Esophagus squamous epithelium (tissue), 5 donors: ENCODE measurements at regions not wholly inside any gene's neighbourhood (a gene's known extent, or its start where the extent isn't known, plus 50 kb on each side); places are given as distances from the start of the nearest gene placed in this dataset.
"Not testable (repeated sequence)": the region's sequence is repeated elsewhere in the genome, so short reads cannot be mapped to it uniquely, and the experiment has no call there.

Experiments used
- DNase-seq: peaks from one replicate; lab custom pipeline; 2025; lab: John Stamatoyannopoulos, UW
- H3K27ac ChIP-seq, 4 donors: fragments of 200-600 bp; sonication (generic); one replicate each; pipeline ENCODE4 v1.5.1; 2016 to 2019; ENCODE audit warnings: mild to moderate bottlenecking in 1 of 4
- H3K27me3 ChIP-seq, 4 donors: fragments of 200-600 bp; sonication (generic); 1 replicate in 3 of 4; 2 replicates in 1 of 4; pipeline versions ENCODE4 v1.5.1 to v1.6.0; 2017 to 2021; ENCODE audit warnings: antibody characterized with exemption in 1 of 4
- H3K36me3 ChIP-seq, 3 donors: fragments of 200-600 bp; sonication (generic); one replicate each; pipeline ENCODE4 v1.5.1; 2016 to 2019
- H3K4me1 ChIP-seq, 3 donors: fragments of 200-600 bp; sonication (generic); one replicate each; pipeline ENCODE4 v1.5.1; 2017 to 2019
- H3K4me3 ChIP-seq, 4 donors: fragments of 200-600 bp; sonication (generic); 1 replicate in 3 of 4; 2 replicates in 1 of 4; pipeline ENCODE4 v1.5.1; 2016 to 2019; ENCODE audit warnings: mild to moderate bottlenecking in 2 of 4, moderate library complexity in 1 of 4
- H3K9me3 ChIP-seq, 3 donors: fragments of 200-600 bp; sonication (generic); one replicate each; pipeline ENCODE4 v1.5.1; 2016 to 2019
- POLR2A ChIP-seq, 4 donors: fragments of 450-650 bp; IDR thresholded peaks; one replicate each; pipeline ENCODE4 v1.6.1; 2017; ENCODE audit warnings: antibody characterized with exemption in 4 of 4, mild to moderate bottlenecking in 4 of 4, moderate library complexity in 3 of 4
- WGBS, 2 donors: methylation state at CpG; one replicate each; pipeline ENCODE4 v1.1.5; 2018; 5-methylcytosine and 5-hydroxymethylcytosine counted together
- intact Hi-C: fragments of 100-400 bp; cut with DNase I; formaldehyde crosslinking; loops from one replicate; pipeline ENCODE4 v1.15.0; 2022
- TF ChIP-seq, protein P1 (sequence below), 6 experiments: fragments of 450-650 bp in 4 of 6; fragments of 200-600 bp in 2 of 6; sonication (generic) in 2 of 6; IDR thresholded peaks; one replicate each; pipeline ENCODE4 v1.5.1; 2016 to 2019; ENCODE audit warnings: antibody characterized with exemption in 6 of 6, mild to moderate bottlenecking in 4 of 6, moderate library complexity in 4 of 6
- donor health status: DM: yes; HTN: yes; CAD: no.

DNA sequence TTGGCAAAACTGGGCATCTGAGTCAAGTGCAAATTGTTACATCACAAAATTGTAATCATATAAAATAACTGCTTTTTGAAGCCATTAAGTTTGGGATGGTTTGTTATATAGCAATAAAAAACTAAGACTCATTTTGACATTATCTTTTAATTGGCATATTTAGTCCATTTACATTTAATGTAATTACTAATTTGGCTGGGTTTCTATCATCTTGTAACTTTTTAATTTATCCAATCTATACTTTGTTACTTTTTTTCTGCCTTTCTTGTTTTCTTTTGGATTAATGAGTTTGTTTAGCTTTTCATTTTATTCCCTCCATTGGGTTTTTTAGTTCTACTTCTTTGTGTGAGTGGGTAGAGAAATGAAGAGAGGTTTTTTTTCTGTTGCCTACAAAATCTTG is 76.3 kb downstream of the DRAM2 start:
- DNase-seq: no peak
- Histone ChIP-seq H3K4me3 (no peak overlapping the region), H3K36me3 (no peaks in the 10 kb centered on the region), H3K9me3 (peaks cover 0 to 25% (median 0%) of the 10 kb centered on the region in 3 donors), H3K4me1 (no peaks in the 10 kb centered on the region), H3K27ac (no peak overlapping the region), H3K27me3 (no peaks in the 10 kb centered on the region)
- intact Hi-C loops: no loop called here
- no peak for TF ChIP-seq POLR2A (IDR thresholded peaks at IDR 0.05)
- TF ChIP-seq, protein P1, sequence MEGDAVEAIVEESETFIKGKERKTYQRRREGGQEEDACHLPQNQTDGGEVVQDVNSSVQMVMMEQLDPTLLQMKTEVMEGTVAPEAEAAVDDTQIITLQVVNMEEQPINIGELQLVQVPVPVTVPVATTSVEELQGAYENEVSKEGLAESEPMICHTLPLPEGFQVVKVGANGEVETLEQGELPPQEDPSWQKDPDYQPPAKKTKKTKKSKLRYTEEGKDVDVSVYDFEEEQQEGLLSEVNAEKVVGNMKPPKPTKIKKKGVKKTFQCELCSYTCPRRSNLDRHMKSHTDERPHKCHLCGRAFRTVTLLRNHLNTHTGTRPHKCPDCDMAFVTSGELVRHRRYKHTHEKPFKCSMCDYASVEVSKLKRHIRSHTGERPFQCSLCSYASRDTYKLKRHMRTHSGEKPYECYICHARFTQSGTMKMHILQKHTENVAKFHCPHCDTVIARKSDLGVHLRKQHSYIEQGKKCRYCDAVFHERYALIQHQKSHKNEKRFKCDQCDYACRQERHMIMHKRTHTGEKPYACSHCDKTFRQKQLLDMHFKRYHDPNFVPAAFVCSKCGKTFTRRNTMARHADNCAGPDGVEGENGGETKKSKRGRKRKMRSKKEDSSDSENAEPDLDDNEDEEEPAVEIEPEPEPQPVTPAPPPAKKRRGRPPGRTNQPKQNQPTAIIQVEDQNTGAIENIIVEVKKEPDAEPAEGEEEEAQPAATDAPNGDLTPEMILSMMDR (IDR thresholded peaks at IDR 0.05): no peak

DNA sequence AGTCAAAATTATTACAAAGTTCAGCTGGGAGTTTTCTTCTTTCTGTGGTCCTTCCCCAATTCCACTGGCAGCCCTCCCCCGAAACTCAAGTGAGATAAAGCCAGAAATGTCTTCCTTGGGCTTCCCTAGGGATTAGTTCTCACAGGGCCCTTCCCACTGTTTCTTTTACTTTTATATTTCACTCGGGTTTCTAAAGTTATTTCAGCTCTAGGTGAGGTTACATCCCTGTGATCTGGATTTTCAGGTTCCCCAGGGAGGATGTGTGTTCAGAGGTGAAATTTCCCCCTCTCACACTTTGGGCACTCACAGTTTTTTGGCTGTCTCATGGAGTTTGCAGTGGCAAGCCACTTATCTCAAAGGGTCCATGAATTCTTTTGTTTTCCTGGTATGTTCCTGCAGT is 77.3 kb downstream of the DRAM2 start:
- no peaks in the 10 kb centered on the region for H3K4me1 ChIP-seq
- no peaks in the 10 kb centered on the region for H3K36me3 ChIP-seq
- intact Hi-C loops: no loop called here
- DNase-seq: no peak
- H3K9me3 ChIP-seq: peaks cover 0 to 18% (median 0%) of the 10 kb centered on the region in 3 donors
- H3K27me3 ChIP-seq: no peaks in the 10 kb centered on the region
- 49 to 57% methylated on average over 2 of the region's 2 CpGs for WGBS, 2 donors
- H3K27ac ChIP-seq: no peak overlapping the region
- no peak overlapping the region for H3K4me3 ChIP-seq
- no peak for TF ChIP-seq POLR2A (IDR thresholded peaks at IDR 0.05)
- TF ChIP-seq, protein P1 (IDR thresholded peaks at IDR 0.05): no peak

DNA sequence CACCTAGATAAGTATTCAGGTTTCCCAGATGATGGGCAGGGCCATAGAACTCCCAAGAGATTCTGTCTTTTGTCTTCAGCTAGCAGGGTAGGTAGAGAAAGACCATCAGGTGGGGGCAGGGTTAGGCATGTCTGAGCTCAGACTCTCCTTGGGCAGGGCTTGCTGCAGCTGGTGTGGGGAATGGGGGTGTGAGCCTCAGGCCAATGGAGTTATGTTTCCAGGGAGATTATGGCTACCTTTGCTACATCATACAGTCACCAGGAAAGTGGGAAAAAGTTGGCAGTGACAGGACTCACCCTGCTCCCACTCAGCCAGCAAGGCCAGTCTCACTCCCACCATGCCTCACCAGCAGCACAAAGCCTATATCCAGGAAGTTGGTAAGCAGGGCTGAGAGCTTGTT is 77.8 kb downstream of the DRAM2 start:
- Histone ChIP-seq H3K4me3 (no peak overlapping the region), H3K27me3 (no peaks in the 10 kb centered on the region), H3K4me1 (no peaks in the 10 kb centered on the region), H3K27ac (no peak overlapping the region), H3K36me3 (no peaks in the 10 kb centered on the region), H3K9me3 (peaks cover 0 to 18% (median 0%) of the 10 kb centered on the region in 3 donors)
- TF ChIP-seq, protein P1 (IDR thresholded peaks at IDR 0.05): no peak
- no peak for TF ChIP-seq POLR2A (IDR thresholded peaks at IDR 0.05)
- DNase-seq: no peak
- intact Hi-C loops: no loop called here

DNA sequence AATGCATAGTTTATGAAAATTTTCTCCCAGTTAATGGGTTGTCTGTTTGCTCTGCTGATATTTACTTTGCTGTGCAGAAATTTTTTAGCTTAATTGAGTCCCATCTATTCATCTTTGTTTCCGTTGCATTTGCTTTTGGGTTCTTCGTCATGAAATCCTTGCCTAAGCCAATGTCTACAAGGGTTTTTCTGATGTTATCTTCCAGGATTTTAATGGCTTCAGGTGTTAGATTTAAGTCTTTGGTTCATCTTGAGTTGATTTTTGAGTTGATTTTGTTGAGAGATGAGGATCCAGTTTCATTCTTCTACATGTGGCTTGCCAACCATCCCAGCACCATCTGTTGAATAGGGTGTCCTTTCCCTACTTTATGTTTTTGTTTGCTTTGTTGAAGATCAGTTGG is 85.2 kb downstream of the DRAM2 start:
- TF ChIP-seq, protein P1 (IDR thresholded peaks at IDR 0.05): no peak
- no peak for TF ChIP-seq POLR2A (IDR thresholded peaks at IDR 0.05)
- H3K4me1 ChIP-seq: no peaks in the 10 kb centered on the region

DNA sequence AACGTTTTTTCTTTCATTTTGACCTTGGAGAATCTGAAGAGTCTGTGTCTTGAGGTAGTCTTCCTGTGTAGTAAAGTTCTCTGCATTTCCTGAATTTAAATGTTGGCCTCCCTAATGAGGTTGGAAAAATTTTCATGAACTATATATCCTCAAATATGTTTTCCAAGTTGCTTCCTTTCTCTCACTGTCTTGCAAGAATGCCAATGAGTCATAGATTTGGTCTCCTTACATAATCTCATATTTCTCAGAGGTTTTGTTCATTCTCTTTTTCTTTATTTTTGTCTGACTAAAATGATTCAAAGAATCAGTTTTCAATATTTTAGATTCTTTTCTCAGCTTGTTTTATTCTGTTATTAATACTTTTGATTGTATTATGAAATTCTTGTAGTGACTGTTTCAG is 87.6 kb downstream of the DRAM2 start:
- TF ChIP-seq, protein P1 (IDR thresholded peaks at IDR 0.05): no peak
- no peak for TF ChIP-seq POLR2A (IDR thresholded peaks at IDR 0.05)
- H3K27ac ChIP-seq: no peak overlapping the region
- H3K36me3 ChIP-seq: no peaks in the 10 kb centered on the region
- intact Hi-C loops: no loop called here
- H3K9me3 ChIP-seq: no peaks in the 10 kb centered on the region
- no peak overlapping the region for H3K4me3 ChIP-seq
- no peaks in the 10 kb centered on the region for H3K27me3 ChIP-seq
- H3K4me1 ChIP-seq: no peaks in the 10 kb centered on the region
- no peak for DNase-seq
- 5 to 10% methylated on average over 1 of the region's 1 CpG for WGBS, 2 donors

More for the DNA sequence above, 85.2 kb downstream of the DRAM2 start:
- 84 to 94% methylated on average over 2 of the region's 2 CpGs for whole genome bisulfite sequencing, 2 donors
- H3K36me3 ChIP-seq: no peaks in the 10 kb centered on the region
- intact Hi-C loops: no loop called here
- no peaks in the 10 kb centered on the region for H3K9me3 ChIP-seq
- no peak overlapping the region for H3K4me3 ChIP-seq
- DNase-seq: no peak
- H3K27ac ChIP-seq: no peak overlapping the region
- H3K27me3 ChIP-seq: no peaks in the 10 kb centered on the region

DNA sequence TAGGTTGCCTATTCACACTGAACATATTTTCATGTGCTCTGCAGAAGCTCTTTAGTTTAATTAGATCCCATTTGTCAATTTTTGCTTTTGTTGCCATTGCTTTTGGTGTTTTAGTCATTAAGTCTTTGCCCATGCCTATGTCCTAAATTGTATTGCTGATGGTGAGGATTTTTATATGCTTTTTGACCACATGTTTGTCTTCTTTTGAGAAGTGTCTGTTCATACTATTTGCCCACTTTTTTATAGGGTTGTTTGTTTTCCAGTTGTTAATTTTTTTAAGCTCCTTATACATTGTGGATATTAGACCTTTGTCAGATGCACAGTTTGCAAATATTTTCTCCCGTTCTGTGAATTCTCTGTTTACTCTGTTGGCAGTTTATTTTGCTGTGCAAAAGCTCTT is 84.5 kb upstream of the LRIF1 start:
- H3K9me3 ChIP-seq, H3K36me3 ChIP-seq, H3K4me1 ChIP-seq, intact Hi-C loops, H3K4me3 ChIP-seq, H3K27ac ChIP-seq, H3K27me3 ChIP-seq, DNase-seq: not testable (repeated sequence)
- 73 to 74% methylated on average over 1 of the region's 1 CpG for WGBS, 2 donors
